SHP77 (cell line): ENCODE measurements at regions not wholly inside any gene's neighbourhood (a gene's known extent, or its start where the extent isn't known, plus 50 kb on each side); places are given as distances from the start of the nearest gene placed in this dataset.

Source experiments
- DNase-seq, 2 experiments: peaks; one replicate each; lab custom pipeline; 2025; lab: John Stamatoyannopoulos, UW

- no peak for DNase-seq
Observed at GRCh38 chr7:121493553-121493952, 97.4 kb upstream of the FAM3C start.

- DNase-seq = no peak
Observed at GRCh38 chr7:121490309-121490708, 94.2 kb upstream of the FAM3C start.

DNA sequence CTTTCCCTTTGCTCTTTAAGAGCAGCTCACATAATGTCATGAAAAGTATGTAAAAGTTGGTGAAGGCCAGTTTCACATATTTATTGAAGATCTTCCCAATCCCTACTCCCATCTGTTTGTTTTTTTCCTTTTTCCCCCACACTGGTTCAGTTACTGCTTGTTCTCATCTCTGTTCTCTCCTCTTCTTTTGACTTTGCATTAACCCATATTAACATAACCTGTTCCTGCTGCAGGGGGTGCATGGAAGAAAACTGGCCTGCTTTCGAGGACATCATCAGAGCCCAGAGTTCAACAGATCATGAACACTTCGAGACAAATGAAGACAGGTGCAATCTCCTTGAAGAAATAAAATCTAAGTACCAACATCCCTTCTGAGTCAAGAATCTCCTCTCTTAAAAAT lies 93.3 kb upstream of the FAM3C start:
- no peak for DNase-seq

- DNase-seq = no peak
Observed at GRCh38 chr7:121488111-121488650, 92.1 kb upstream of the FAM3C start.

GRCh38 chr7:121486590-121486989 lies 90.5 kb upstream of the FAM3C start:
- DNase-seq = no peak

DNA sequence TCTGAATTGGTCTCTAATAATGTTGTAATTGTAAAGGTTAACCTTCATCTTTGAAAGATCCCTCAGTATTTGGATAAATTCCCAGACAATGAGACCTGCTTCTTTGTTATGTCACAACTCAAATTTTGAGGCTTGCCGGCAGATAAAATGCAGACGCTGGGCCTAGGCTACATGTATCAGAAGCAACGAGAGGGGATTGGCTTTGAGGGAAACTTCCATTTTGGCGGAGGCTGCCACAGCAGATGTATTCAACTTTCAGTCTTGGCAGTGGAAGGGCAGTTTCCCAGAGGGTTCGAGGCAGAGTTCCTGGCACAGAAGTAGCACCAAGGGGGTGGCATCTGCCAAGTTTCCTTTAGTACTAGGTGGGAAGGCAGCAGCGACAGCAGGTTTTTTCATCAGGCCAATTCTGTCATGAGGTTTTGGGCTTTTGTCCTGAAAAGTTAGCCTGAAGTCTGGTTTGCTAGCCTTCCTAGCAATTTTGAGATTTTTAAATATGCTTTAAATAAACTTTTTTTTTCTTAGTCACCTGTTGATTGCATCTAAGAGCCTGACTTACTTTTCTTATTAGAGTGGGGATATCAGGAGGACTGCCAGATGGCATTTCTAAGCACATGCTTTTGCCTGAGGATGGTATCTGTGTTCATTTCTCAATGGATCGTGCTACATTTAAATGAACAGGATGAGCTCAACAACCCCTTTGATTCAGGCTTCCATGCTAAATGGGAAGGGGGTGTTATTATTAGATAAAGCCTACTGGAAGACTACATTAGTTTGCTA lies 89.5 kb upstream of the FAM3C start:
- no peak for DNase-seq

GRCh38 chr7:121484089-121484763 lies 88.1 kb upstream of the FAM3C start:
- DNase-seq = no peak

DNA sequence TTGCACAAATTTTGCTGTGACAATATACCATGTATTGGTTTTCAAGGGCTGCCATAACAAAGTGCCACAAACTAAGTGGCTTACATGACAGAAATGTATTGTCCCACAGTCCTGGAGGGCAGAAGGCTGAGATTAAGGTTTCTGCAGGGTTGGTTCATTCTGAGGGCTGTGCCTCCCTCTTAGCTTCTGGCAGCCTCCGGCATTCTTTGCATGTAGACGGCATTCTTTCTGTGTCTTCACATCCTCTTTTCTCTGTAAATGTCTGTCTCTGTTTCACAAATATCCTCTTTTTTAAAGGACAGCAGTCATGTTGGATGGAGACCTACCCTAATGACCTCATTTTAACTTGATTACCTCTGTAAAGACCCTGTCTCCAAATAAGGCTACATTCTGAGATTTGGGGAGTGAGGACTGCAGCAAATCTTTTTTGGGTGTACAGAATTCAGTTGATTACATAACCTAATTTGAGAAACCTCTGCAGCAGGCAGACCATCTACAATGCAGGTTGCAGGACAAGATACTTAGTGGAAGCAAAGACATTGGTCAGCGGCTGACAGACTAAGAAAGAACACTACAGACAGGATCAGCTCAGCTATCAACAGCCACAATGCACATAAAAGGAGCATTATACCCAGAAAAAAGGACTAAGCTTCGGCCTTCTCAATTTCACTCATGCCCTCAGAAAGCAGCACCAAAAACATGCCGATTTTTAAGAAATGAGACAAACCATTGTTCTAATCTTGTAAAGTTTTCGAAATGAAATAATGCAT lies 84.6 kb upstream of the FAM3C start:
- no peak for DNase-seq

DNA sequence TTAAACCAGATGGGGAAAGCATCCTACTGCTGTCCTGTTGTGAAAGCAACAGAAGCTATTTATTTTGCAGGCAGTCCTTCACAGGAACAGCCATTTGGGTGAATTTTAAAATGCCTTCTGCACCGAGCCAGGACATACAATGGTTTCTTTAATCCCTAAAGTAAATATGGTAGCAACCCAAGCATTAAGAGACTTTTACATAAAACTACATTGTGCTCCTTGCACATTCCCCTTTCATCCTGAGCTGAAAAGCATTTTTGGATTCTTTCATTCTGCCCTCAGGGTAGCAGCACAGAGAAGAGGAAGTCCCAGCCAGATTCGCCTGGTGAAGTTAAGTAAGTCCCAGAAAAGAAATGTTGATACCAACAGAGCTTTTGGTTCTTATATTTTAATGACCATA lies 84.0 kb upstream of the FAM3C start:
- DNase-seq = no peak

DNA sequence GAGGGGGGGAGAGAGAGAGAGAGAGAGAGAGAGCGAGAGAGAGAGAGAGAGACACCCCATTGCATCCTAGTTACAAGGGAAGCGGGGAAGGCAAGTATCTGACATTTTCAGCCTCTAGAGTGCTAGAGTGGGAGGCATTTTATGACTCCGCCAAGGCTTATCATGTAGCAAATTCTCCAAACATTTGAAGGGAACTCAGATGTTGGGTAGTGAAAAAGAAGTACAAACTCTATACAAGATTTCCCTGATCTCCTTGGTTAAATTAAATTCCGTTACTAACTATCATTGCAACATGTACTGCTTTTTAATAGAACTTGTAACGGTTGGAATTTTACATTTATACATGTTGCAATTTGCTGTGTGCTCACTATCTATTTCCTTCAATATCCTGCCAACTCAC lies 83.4 kb upstream of the FAM3C start:
- no peak for DNase-seq

GRCh38 chr7:121475806-121476205 lies 79.7 kb upstream of the FAM3C start:
- DNase-seq = no peak

- DNase-seq = no peak
Observed at GRCh38 chr7:121474301-121474673, 78.2 kb upstream of the FAM3C start.

- DNase-seq = no peak
Observed at GRCh38 chr7:121473645-121474300, 77.7 kb upstream of the FAM3C start.

GRCh38 chr7:121466455-121466854 lies 70.3 kb upstream of the FAM3C start:
- no peak for DNase-seq

DNA sequence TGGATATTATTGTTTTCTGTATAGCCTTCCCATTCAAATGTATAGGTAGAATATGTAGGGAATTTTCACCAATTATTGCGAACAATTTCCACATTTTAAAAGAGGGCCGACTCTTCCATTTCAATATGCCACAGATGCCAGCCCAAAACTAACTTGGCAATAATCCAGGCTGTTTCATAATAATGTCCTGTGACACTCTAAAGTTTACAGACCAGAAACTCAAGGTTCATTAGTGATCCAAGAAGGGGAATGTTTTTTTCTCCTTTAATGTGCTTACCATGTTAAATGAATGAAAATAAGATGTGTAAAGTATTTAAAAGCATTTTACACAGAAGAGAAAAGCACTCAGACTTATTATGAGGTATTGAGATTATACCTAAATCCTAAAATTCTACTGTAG lies 63.0 kb upstream of the FAM3C start:
- DNase-seq = no peak

DNA sequence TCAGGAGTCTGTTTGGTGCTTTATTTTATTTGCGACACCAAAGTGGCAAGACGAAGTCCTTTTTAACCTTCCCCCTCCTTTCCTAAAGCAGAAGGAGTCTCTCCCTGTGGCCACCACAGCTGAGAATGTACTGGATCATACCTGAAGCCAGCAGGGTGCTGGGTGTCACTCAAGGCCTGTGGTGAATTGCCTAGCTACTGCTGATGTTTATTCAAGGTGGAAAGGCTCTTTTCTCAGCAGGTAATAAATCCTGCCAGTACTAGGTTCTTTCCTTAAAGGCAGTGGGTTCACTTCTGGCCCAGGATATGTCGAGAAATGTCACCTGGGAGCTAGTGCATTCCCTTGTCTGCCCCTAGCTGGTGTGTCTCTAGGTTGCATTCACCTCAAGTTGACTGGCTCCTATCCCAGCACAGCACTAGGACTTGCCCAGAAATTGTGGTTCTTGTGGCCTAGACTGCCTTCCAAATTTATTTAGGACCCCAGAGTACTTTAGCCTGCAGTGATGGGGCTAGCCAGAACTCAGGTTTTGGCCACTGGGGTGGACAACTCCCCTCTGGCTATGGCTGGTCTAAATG lies 60.8 kb upstream of the FAM3C start:
- DNase-seq = no peak

GRCh38 chr7:121456015-121456414 lies 59.9 kb upstream of the FAM3C start:
- no peak for DNase-seq

- no peak for DNase-seq
Observed at GRCh38 chr7:121452389-121452788, 56.3 kb upstream of the FAM3C start.

- no peak for DNase-seq
Observed at GRCh38 chr7:121451367-121452094, 55.4 kb upstream of the FAM3C start.

GRCh38 chr7:121450631-121451198 lies 54.6 kb upstream of the FAM3C start:
- no peak for DNase-seq

DNA sequence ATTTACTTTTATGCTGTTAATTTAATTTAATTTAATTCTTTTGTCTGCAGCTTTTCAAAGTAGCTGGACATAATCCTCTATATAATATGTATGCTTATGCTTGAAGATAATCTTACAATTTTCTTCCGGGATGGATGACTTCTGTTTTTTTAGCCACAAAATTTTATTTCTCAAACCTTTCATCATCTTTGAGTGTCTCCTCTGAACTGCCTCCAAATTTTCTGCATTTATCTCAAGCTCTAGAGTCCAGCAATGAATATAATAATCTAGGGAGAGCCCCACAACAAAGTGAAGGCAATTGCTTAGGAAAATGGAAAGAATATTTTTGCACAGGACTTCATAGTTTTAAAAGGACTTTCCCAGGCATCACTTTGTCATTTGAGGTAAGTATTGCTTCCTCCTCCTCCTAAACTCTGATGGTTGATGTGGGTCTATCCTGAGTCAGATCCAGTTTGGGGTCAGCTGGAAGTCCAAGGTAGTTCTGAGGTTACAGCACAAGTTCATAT lies 53.7 kb upstream of the FAM3C start:
- DNase-seq = no peak
